Medulla oblongata (tissue), 1 donor: ENCODE measurements at regions not wholly inside any gene's neighbourhood (a gene's known extent, or its start where the extent isn't known, plus 50 kb on each side); places are given as distances from the start of the nearest gene placed in this dataset.
"Not testable (repeated sequence)": the region's sequence is repeated elsewhere in the genome, so short reads cannot be mapped to it uniquely, and the experiment has no call there.

Source experiments
- DNase-seq: peaks from one replicate; pipeline ENCODE4 v3.0.0-alpha.2; 2015; ENCODE audit errors: extremely low spot score

GRCh38 chr22:40094485-40094884, 83.2 kb upstream of the TNRC6B start:
- peak; percentile 8 for DNase-seq

- not testable (repeated sequence) for DNase-seq
Measured at GRCh38 chr22:40099887-40100286, 77.8 kb upstream of the TNRC6B start.

DNA sequence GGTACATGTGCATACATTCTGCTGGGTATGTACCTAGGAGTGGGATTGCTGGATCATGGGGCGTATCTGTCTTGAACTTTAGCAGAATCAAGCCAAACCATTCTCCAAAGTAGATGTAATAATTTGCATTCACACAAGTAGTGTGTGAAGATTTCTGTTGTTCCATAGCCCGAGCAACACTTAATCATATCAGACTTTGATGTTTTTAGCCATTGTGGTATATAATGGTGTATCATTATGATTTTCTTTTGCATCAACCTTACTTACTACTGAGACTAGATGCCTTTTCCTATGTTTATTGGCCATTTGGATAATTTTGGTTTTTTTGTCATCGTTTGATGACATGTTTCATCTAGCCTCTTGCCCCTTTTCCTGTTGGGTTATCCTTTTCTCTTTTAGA, 72.0 kb upstream of the TNRC6B start:
- no peak for DNase-seq

GRCh38 chr22:40107244-40107643, 70.5 kb upstream of the TNRC6B start:
- no peak for DNase-seq

DNA sequence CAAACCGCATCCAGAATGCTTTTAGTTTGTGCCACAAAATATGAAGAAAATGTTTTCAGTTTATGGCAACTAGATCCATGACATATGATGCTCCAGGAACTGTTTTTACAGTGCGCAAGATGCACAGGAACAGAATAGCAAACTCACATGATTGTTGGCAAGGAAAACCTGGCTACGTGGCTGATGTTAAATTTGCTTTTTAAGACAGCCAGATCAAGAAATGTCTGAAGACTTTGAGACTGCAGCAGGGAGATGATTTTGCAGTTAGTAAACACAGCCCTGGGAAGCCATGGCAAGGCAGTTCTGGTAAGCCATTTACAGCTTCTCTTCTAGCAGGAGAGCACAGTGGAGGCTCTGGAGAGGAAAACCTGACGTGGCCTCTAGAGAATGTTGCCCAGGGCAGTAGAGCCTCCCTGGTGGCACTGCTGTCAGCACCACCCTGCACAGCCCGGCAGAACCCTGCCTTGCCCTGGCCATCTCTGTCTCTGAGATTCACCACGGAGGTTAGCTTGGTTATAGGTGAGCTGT, 69.8 kb upstream of the TNRC6B start:
- DNase-seq, result no peak

GRCh38 chr22:40108396-40108795, 69.3 kb upstream of the TNRC6B start:
- DNase-seq, result no peak

- not testable (repeated sequence) for DNase-seq
Measured at GRCh38 chr22:40108926-40109325, 68.8 kb upstream of the TNRC6B start.

GRCh38 chr22:40111451-40111850, 66.3 kb upstream of the TNRC6B start:
- DNase-seq, result no peak

- DNase-seq, result no peak
Measured at GRCh38 chr22:40112595-40112994, 65.1 kb upstream of the TNRC6B start.

DNA sequence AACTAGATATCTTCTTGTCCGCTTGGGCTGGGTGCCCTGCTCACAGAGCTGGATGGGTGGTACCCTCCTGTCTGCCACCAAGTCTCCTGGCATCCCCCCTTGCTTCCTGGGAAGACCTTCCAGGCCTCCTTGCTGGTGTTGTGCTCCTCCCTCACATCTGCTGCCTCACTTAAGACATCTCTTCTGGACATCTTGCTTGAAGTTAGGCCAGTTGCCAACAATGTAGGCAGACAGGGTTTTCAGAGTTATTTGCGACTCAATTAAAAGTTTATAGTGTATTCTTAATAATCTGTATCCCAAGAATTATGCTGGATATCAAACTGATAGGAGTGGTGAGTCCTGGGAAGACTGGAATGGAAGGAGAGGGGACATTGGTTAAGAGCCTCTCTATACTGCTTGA, 64.0 kb upstream of the TNRC6B start:
- no peak for DNase-seq

DNA sequence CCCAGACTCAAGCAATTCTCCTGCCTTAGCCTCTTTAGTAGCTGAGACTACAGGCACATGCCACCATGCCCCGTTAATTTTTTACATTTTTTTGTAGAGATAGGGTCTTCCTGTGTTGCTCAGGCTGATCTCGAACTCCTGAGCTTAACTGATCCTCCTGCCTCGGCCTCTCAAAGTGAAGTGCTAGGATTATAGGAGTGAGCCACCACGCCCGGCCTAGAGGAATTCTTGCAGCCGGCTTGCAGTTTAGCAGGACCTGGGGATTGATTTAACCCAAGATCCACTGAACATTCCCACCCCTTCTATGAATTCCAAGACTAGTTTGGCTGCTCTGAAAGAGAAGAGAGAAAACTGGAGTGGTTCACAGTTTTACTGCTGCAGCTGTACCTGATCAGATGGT, 63.3 kb upstream of the TNRC6B start:
- DNase-seq, result no peak

DNA sequence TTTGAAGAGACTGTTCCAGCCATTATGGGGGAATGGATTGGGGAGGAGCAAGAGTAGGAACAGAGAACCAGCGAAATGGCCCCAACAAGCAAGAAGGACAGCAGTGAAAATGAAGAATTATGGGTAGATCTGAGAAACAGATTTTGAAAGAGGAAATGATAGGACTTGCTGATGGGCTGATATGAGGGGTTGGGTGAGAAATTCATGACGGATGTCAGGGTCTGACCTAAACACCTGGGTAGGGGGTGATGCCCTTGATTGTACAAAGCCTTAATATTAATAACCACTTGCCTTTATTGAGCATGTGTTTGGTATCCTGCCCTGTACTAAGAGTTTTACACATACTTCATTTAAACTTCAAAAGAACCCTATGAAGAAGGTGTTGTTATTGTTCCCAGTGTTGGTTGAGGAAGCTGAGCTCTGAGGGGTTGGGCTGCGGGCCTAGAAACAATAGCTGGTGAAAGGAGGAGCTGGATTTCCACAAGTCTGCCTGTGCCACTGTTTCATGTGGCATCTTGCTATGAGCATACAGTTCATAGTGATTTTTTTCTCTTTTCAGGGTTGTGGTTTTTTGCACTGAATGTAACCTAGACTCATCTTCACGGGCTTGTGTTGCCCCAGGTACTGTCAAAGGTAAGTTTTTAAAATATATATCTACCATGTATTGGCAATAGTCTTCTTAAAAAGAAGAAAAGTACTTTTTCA, 61.1 kb upstream of the TNRC6B start:
- DNase-seq, result no peak

DNA sequence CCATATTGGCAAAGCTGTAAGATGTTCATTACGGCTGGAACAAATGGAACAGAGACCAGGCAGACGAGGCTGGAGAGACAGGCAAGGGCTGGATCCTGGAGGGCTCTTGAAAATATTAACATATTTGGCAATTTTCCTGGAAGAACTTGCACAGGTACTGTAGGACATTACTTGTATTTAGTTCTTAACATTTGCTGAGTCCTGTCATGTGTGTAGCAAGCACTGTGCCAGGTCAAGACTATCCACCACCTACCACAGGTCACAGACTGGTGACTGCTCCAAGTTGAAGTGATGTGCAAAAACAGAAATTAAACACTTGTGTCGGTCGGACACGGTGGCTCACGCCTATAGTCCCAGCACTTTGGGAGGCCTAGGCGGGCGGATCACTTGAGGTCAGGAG, 58.7 kb upstream of the TNRC6B start:
- DNase-seq, result no peak

DNA sequence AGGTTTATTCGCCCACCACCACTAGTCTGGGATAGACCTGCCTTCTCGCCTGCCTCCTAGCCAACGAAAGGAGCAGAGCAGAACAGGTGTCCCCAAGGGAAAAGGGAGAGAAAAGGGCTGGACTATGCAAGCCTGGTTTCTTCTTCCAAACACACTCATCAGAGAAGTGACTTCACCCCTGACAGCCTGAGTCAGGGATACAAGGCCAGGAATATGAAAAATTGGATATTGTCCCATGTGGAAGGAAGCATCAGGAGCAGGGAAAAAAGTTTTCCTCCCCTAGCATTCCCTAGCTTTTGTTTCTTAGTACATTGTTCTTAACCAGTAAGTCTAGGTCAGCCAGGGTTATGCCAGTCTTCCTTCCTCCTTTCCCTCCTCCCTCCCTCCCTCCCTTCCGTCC, 56.9 kb upstream of the TNRC6B start:
- DNase-seq, result no peak

DNA sequence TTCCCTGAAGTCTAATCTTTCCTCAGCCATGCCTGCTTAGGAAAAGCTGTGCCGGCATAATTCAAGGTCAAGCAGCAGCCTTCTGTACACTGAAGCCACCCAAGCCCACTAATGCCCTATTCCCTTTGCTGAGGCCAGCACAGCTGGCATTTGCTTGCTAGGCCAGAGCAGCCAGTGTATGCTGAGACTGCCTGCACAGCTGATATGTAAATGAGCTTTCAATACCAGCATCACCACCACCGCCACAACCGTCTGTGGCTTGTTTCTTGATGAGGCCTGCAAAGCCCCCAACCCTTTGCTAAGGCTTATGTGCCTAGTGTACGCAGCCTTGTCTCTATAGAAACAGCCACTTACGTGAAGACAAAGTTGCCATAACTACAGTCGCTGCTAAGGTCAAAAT, 56.3 kb upstream of the TNRC6B start:
- no peak for DNase-seq

- DNase-seq, result no peak
Measured at GRCh38 chr22:40122792-40123191, 54.9 kb upstream of the TNRC6B start.

- no peak for DNase-seq
Measured at GRCh38 chr22:40123387-40123786, 54.3 kb upstream of the TNRC6B start.
